Upper lobe of right lung (tissue), 1 donor: ENCODE measurements at regions not wholly inside any gene's neighbourhood (a gene's known extent, or its start where the extent isn't known, plus 50 kb on each side); places are given as distances from the start of the nearest gene placed in this dataset.

Experiments used
- ATAC-seq: fragments of 200-7000 bp; cut with Tn5 transposase; one replicate; pipeline ENCODE4 v1.9.1; 2020; ENCODE audit warnings: mild to moderate bottlenecking, moderate library complexity
- DNase-seq: peaks from one replicate; pipeline ENCODE4 v3.0.0-alpha.2; 2020
- H3K27ac ChIP-seq: fragments of 200-600 bp; one replicate; pipeline ENCODE4 v1.8.0; 2022
- H3K27me3 ChIP-seq: fragments of 200-600 bp; one replicate; pipeline ENCODE4 v1.8.0; 2022; ENCODE audit warnings: mild to moderate bottlenecking
- H3K36me3 ChIP-seq: fragments of 200-600 bp; one replicate; pipeline ENCODE4 v1.8.0; 2022
- H3K4me1 ChIP-seq: fragments of 200-600 bp; one replicate; pipeline ENCODE4 v1.8.0; 2022
- H3K4me3 ChIP-seq: fragments of 200-600 bp; one replicate; pipeline ENCODE4 v1.8.0; 2022; ENCODE audit warnings: mild to moderate bottlenecking
- H3K9me3 ChIP-seq: fragments of 200-600 bp; one replicate; pipeline ENCODE4 v1.8.0; 2022
- CTCF ChIP-seq: fragments of 200-600 bp; IDR thresholded peaks from one replicate; pipeline ENCODE4 v1.8.0; 2022; ENCODE audit warnings: antibody characterized with exemption
- intact Hi-C: fragments of 100-400 bp; cut with DNase I; formaldehyde crosslinking; loops from one replicate; pipeline ENCODE4 v1.11.0; 2022
- donor health status: DM: no; HTN: yes; CAD: no; lungs with severe emphysema.

DNA sequence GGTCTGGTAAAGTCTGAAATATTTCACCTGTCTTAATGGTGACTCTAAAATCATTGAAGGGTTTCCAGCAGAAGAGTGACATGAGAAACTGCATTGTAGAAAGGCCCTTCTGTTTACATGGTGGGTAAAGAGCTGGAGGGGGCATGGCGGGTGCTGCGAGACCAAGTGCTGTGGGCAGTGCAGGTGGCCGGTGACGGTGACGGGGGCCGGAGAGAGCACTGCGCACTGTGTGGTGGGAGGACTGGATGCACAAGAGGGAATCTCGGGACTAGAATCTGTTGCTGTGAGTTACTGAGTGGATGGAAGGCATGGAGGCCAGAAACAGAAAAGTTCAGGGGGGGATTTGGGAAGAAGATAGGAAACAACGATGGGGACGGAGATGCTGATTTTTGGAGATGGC, 218.7 kb downstream of the USP6NL start:
- no peak overlapping the region for H3K27ac ChIP-seq
- no peaks in the 10 kb centered on the region for H3K36me3 ChIP-seq
- intact Hi-C loops, result no loop called here
- DNase-seq (no peak), ATAC-seq (no peak)
- no peak overlapping the region for H3K4me3 ChIP-seq
- H3K9me3 ChIP-seq, result no peaks in the 10 kb centered on the region
- no peak for TF ChIP-seq CTCF
- H3K4me1 ChIP-seq, result no peaks in the 10 kb centered on the region
- H3K27me3 ChIP-seq, result no peaks in the 10 kb centered on the region

- no peaks in the 10 kb centered on the region for H3K36me3 ChIP-seq
- H3K27ac ChIP-seq, result no peak overlapping the region
- DNase-seq (no peak), ATAC-seq (no peak)
- H3K4me3 ChIP-seq, result no peak overlapping the region
- TF ChIP-seq CTCF, result no peak
- H3K4me1 ChIP-seq, result no peaks in the 10 kb centered on the region
- intact Hi-C loops, result no loop called here
- no peaks in the 10 kb centered on the region for H3K27me3 ChIP-seq
- H3K9me3 ChIP-seq, result no peaks in the 10 kb centered on the region
Observed at GRCh38 chr10:11388996-11389395, 222.5 kb downstream of the USP6NL start.

GRCh38 chr10:11387551-11388222, 223.8 kb downstream of the USP6NL start:
- H3K36me3 ChIP-seq, result no peaks in the 10 kb centered on the region
- no peaks in the 10 kb centered on the region for H3K9me3 ChIP-seq
- TF ChIP-seq CTCF, result no peak
- no peak for ATAC-seq
- intact Hi-C loops, result no loop called here
- no peaks in the 10 kb centered on the region for H3K27me3 ChIP-seq
- no peaks in the 10 kb centered on the region for H3K4me1 ChIP-seq
- no peak overlapping the region for H3K4me3 ChIP-seq
- DNase-seq, result no peak
- no peak overlapping the region for H3K27ac ChIP-seq

DNA sequence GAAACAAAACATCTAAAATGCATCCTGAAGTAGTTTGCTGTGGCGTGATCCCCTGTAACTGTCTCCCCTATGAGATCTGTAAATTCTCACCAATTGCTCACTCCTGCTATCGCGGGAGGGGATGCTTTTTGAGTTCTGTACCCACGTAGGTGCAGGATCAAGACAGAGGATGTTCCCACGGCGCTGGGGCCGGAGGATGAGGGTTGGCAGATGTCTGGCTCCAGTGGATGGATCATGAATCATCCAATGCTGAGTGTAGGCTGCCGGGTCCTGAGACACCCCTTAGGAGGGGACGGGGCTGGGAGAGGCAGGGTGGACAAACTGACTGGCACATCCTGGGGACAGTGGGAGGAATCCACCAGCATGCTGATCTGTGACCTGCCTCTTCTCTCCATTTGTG, 224.4 kb downstream of the USP6NL start:
- no peak for TF ChIP-seq CTCF
- Histone ChIP-seq H3K4me1 (no peaks in the 10 kb centered on the region), H3K27ac (no peak overlapping the region), H3K27me3 (no peaks in the 10 kb centered on the region), H3K9me3 (no peaks in the 10 kb centered on the region), H3K36me3 (no peaks in the 10 kb centered on the region), H3K4me3 (no peak overlapping the region)
- ATAC-seq (no peak), DNase-seq (no peak)
- intact Hi-C loops, result no loop called here
